HEK293 (cell line): ENCODE measurements at regions not wholly inside any gene's neighbourhood (a gene's known extent, or its start where the extent isn't known, plus 50 kb on each side); places are given as distances from the start of the nearest gene placed in this dataset.

Experiments used
- CTCF ChIA-PET: fragments of 350-600 bp; formaldehyde crosslinking; extraction: SDS; loops from one replicate; lab custom pipeline; 2021; ENCODE audit warnings: antibody characterized with exemption; lab: Yijun Ruan, JAX
- POLR2A ChIA-PET: fragments of 300-600 bp; formaldehyde crosslinking; extraction: SDS; loops from one replicate; lab custom pipeline; 2020; ENCODE audit warnings: antibody characterized with exemption, inconsistent platforms; lab: Yijun Ruan, JAX
- H3K27ac ChIP-seq: fragments of 200-500 bp; sonication (Bioruptor generic); 2 replicates; pipeline ENCODE4 v1.5.1; 2014; ENCODE audit warnings: low read depth, low read length, control low read depth, inconsistent platforms; ENCODE audit errors: extremely low read depth
- H3K36me3 ChIP-seq, 2 experiments: fragments of 200-500 bp in 1 of 2; sonication (Bioruptor generic) in 1 of 2; 1 replicate in 1 of 2; 2 replicates in 1 of 2; pipeline ENCODE4 v1.5.1; 2014 to 2017; ENCODE audit warnings: inconsistent platforms in 2 of 2, low read length in 2 of 2; ENCODE audit not compliant: control insufficient read depth in 2 of 2, insufficient read depth in 1 of 2
- H3K4me1 ChIP-seq: fragments of 200-500 bp; sonication (Bioruptor generic); 2 replicates; pipeline ENCODE4 v1.5.1; 2014; ENCODE audit warnings: mild to moderate bottlenecking, low read length, inconsistent platforms; ENCODE audit not compliant: control insufficient read depth, insufficient read depth
- H3K4me3 ChIP-seq: 2 replicates; pipeline ENCODE4 v1.5.1; 2011; ENCODE audit warnings: low read depth, mild to moderate bottlenecking, control low read depth, low read length, moderate library complexity
- H3K9me3 ChIP-seq: fragments of 200-500 bp; sonication (Bioruptor generic); 2 replicates; pipeline ENCODE4 v1.5.1; 2014; ENCODE audit warnings: low read depth, low read length, inconsistent platforms; ENCODE audit not compliant: control insufficient read depth, insufficient read depth
- KLF7 ChIP-seq: fragments of 450-650 bp; formaldehyde crosslinking; IDR thresholded peaks from 2 replicates; pipeline ENCODE4 v1.5.1; 2016; ENCODE audit warnings: missing biosample characterization, missing genetic modification characterization, borderline replicate concordance
- ZNF114 ChIP-seq: fragments of 450-650 bp; formaldehyde crosslinking; IDR thresholded peaks from 2 replicates; pipeline ENCODE4 v1.5.0; 2017; ENCODE audit warnings: missing biosample characterization, missing genetic modification characterization
- ZNF121 ChIP-seq: fragments of 450-650 bp; formaldehyde crosslinking; IDR thresholded peaks from 2 replicates; pipeline ENCODE4 v1.5.1; 2016; ENCODE audit warnings: missing biosample characterization, missing genetic modification characterization
- ZNF169 ChIP-seq: fragments of 450-650 bp; formaldehyde crosslinking; IDR thresholded peaks from 2 replicates; pipeline ENCODE4 v1.5.1; 2016; ENCODE audit warnings: missing biosample characterization, missing genetic modification characterization
- ZNF274 ChIP-seq, 2 experiments: fragments of 200-500 bp in 1 of 2; fragments of 450-650 bp in 1 of 2; sonication (Bioruptor generic) in 1 of 2; formaldehyde crosslinking in 1 of 2; IDR thresholded peaks; 2 replicates each; pipeline versions ENCODE4 v1.5.1 to v1.6.1; 2014 to 2016; ENCODE audit warnings: borderline replicate concordance in 1 of 2, inconsistent platforms in 1 of 2, low read length in 1 of 2, missing biosample characterization in 1 of 2, missing genetic modification characterization in 1 of 2
- ZNF280C ChIP-seq: fragments of 450-650 bp; formaldehyde crosslinking; IDR thresholded peaks from 2 replicates; pipeline ENCODE4 v1.5.1; 2016; ENCODE audit warnings: missing biosample characterization, missing genetic modification characterization
- ZNF350 ChIP-seq: fragments of 450-650 bp; formaldehyde crosslinking; IDR thresholded peaks from 2 replicates; pipeline ENCODE4 v1.5.0; 2017; ENCODE audit warnings: missing biosample characterization, mild to moderate bottlenecking, missing genetic modification characterization
- ZNF426 ChIP-seq: fragments of 450-650 bp; formaldehyde crosslinking; IDR thresholded peaks from 2 replicates; pipeline ENCODE4 v1.5.1; 2017; ENCODE audit warnings: missing biosample characterization, missing genetic modification characterization, mild to moderate bottlenecking, inconsistent platforms, moderate library complexity
- ZNF433 ChIP-seq: fragments of 450-650 bp; formaldehyde crosslinking; IDR thresholded peaks from 2 replicates; pipeline ENCODE4 v1.5.1; 2016; ENCODE audit warnings: missing biosample characterization, missing genetic modification characterization, low read depth
- ZNF585B ChIP-seq: fragments of 450-650 bp; formaldehyde crosslinking; IDR thresholded peaks from 2 replicates; pipeline ENCODE4 v1.5.1; 2016; ENCODE audit warnings: missing biosample characterization, missing genetic modification characterization
- ZNF626 ChIP-seq: fragments of 450-650 bp; sonication (Bioruptor Pico); formaldehyde crosslinking; IDR thresholded peaks from 2 replicates; pipeline ENCODE4 v1.5.1; 2018; ENCODE audit warnings: missing biosample characterization, missing genetic modification characterization, inconsistent platforms
- ZNF660 ChIP-seq: fragments of 450-650 bp; IDR thresholded peaks from 2 replicates; pipeline ENCODE4 v1.5.1; 2018; ENCODE audit warnings: missing biosample characterization, mild to moderate bottlenecking, missing genetic modification characterization
- ZNF707 ChIP-seq: fragments of 450-650 bp; formaldehyde crosslinking; IDR thresholded peaks from 2 replicates; pipeline ENCODE4 v1.5.1; 2016; ENCODE audit warnings: missing biosample characterization, missing genetic modification characterization
- TF ChIP-seq, protein P1 (sequence below): fragments of 450-650 bp; formaldehyde crosslinking; IDR thresholded peaks from 2 replicates; pipeline ENCODE4 v1.5.1; 2016; ENCODE audit warnings: missing biosample characterization, missing genetic modification characterization
- TF ChIP-seq, protein P2 (sequence below): fragments of 450-650 bp; formaldehyde crosslinking; IDR thresholded peaks from 2 replicates; pipeline ENCODE4 v1.5.1; 2016; ENCODE audit warnings: missing biosample characterization, missing genetic modification characterization
- TF ChIP-seq, protein P3 (sequence below): fragments of 450-650 bp; formaldehyde crosslinking; IDR thresholded peaks from 2 replicates; pipeline ENCODE4 v1.5.1; 2016; ENCODE audit warnings: missing biosample characterization, missing genetic modification characterization
- TF ChIP-seq, protein P4 (sequence below): fragments of 450-650 bp; formaldehyde crosslinking; IDR thresholded peaks from 2 replicates; pipeline ENCODE4 v1.5.1; 2016; ENCODE audit warnings: missing biosample characterization, missing genetic modification characterization
- TF ChIP-seq, protein P5 (sequence below): sonication (generic); formaldehyde crosslinking; IDR thresholded peaks from 2 replicates; pipeline ENCODE4 v1.8.1; 2022; ENCODE audit warnings: mild to moderate bottlenecking, moderate library complexity, missing genetic modification reagents

DNA sequence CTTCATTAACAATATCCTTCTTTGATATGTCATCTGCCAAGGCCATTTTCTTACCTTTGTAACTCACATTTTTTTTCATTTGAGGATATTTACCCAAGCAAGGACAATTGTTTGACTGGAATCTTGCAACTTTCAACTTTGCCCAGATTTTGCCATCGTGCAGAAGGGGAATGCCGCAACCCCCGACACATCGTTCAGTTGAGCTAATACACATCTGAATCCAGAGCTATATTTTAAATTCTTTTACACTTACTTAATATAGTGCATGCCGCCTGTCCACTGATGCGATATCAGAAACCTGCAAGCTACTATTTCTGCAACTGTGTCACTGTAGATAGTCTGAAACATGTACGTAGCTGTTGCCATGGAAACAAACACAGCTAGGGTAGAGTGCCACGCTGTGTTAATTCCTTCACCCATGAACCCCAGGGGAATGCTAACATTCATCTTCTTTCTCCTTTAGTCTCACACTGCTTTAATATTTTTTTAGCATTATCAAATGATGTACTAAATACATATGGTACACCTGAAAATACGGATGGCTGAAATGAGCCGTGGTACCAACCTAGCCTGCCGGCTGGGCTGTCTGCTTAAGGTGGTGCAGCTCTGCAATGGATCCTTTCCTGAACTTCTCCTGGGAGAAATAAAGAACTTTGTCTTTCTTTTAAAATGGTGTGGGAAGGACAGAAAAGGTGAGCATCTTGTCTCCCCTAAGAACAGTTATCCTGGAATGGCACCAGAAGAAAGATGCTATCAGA, 77.0 kb upstream of the FOXN3 start:
- CTCF ChIA-PET: interaction anchor here (0.5 to 0.6 kb wide), 2 partner anchors 33 to 439 kb away, joined by 4 read pairs; no protein-coding TSS in a partner anchor
- Histone ChIP-seq H3K36me3 (no peaks in the 10 kb centered on the region), H3K9me3 (no peaks in the 10 kb centered on the region), H3K4me3 (no peak overlapping the region), H3K27ac (no peak overlapping the region), H3K4me1 (no peaks in the 10 kb centered on the region)
- TF ChIP-seq ZNF433 (tag by site-specific recombination): no peak
- TF ChIP-seq ZNF660 (tag by site-specific recombination): no peak
- no peak for TF ChIP-seq ZNF121 (tag by site-specific recombination)
- TF ChIP-seq ZNF280C: no peak
- TF ChIP-seq, protein P1, sequence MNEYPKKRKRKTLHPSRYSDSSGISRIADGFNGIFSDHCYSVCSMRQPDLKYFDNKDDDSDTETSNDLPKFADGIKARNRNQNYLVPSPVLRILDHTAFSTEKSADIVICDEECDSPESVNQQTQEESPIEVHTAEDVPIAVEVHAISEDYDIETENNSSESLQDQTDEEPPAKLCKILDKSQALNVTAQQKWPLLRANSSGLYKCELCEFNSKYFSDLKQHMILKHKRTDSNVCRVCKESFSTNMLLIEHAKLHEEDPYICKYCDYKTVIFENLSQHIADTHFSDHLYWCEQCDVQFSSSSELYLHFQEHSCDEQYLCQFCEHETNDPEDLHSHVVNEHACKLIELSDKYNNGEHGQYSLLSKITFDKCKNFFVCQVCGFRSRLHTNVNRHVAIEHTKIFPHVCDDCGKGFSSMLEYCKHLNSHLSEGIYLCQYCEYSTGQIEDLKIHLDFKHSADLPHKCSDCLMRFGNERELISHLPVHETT (tag by site-specific recombination): no peak
- TF ChIP-seq, protein P2, sequence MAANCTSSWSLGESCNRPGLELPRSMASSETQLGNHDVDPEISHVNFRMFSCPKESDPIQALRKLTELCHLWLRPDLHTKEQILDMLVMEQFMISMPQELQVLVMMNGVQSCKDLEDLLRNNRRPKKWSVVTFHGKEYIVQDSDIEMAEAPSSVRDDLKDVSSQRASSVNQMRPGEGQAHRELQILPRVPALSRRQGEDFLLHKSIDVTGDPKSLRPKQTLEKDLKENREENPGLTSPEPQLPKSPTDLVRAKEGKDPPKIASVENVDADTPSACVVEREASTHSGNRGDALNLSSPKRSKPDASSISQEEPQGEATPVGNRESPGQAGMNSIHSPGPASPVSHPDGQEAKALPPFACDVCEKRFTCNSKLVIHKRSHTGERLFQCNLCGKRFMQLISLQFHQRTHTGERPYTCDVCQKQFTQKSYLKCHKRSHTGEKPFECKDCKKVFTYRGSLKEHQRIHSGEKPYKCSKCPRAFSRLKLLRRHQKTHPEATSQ (tag by site-specific recombination): no peak
- no peak for TF ChIP-seq ZNF114 (tag by site-specific recombination)
- no peak for TF ChIP-seq ZNF350 (tag by site-specific recombination)
- no peak for TF ChIP-seq ZNF585B
- TF ChIP-seq, protein P3, sequence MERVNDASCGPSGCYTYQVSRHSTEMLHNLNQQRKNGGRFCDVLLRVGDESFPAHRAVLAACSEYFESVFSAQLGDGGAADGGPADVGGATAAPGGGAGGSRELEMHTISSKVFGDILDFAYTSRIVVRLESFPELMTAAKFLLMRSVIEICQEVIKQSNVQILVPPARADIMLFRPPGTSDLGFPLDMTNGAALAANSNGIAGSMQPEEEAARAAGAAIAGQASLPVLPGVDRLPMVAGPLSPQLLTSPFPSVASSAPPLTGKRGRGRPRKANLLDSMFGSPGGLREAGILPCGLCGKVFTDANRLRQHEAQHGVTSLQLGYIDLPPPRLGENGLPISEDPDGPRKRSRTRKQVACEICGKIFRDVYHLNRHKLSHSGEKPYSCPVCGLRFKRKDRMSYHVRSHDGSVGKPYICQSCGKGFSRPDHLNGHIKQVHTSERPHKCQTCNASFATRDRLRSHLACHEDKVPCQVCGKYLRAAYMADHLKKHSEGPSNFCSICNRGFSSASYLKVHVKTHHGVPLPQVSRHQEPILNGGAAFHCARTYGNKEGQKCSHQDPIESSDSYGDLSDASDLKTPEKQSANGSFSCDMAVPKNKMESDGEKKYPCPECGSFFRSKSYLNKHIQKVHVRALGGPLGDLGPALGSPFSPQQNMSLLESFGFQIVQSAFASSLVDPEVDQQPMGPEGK (tag by site-specific recombination): no peak
- no peak for TF ChIP-seq KLF7 (tag by site-specific recombination)
- TF ChIP-seq, protein P4, sequence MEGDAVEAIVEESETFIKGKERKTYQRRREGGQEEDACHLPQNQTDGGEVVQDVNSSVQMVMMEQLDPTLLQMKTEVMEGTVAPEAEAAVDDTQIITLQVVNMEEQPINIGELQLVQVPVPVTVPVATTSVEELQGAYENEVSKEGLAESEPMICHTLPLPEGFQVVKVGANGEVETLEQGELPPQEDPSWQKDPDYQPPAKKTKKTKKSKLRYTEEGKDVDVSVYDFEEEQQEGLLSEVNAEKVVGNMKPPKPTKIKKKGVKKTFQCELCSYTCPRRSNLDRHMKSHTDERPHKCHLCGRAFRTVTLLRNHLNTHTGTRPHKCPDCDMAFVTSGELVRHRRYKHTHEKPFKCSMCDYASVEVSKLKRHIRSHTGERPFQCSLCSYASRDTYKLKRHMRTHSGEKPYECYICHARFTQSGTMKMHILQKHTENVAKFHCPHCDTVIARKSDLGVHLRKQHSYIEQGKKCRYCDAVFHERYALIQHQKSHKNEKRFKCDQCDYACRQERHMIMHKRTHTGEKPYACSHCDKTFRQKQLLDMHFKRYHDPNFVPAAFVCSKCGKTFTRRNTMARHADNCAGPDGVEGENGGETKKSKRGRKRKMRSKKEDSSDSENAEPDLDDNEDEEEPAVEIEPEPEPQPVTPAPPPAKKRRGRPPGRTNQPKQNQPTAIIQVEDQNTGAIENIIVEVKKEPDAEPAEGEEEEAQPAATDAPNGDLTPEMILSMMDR (tag by site-specific recombination): no peak
- no peak for TF ChIP-seq ZNF707 (tag by site-specific recombination)
- no peak for TF ChIP-seq ZNF169 (tag by site-specific recombination)
- TF ChIP-seq ZNF274 (IDR thresholded peaks at IDR 0.05; ENCODE audit: low read length): no peak
- TF ChIP-seq ZNF274 (tag by site-specific recombination; IDR thresholded peaks at IDR 0.05; ENCODE audit: borderline replicate concordance): no peak
- no peak for TF ChIP-seq ZNF626
- TF ChIP-seq, protein P5, sequence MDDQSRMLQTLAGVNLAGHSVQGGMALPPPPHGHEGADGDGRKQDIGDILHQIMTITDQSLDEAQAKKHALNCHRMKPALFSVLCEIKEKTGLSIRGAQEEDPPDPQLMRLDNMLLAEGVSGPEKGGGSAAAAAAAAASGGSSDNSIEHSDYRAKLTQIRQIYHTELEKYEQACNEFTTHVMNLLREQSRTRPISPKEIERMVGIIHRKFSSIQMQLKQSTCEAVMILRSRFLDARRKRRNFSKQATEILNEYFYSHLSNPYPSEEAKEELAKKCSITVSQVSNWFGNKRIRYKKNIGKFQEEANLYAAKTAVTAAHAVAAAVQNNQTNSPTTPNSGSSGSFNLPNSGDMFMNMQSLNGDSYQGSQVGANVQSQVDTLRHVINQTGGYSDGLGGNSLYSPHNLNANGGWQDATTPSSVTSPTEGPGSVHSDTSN: no peak
- no peak for TF ChIP-seq ZNF426 (tag by site-specific recombination)
- POLR2A ChIA-PET: no interaction called here
